ENCODE measurements at regions not wholly inside any gene's neighbourhood (a gene's known extent, or its start where the extent isn't known, plus 50 kb on each side); places are given as distances from the start of the nearest gene placed in this dataset.

- TF ChIP-seq CTCF (IDR thresholded peaks at IDR 0.05), result no peak
- no peak for TF ChIP-seq POLR2A (IDR thresholded peaks at IDR 0.05)
Measured at GRCh38 chr21:24353492-24353891, 1253.8 kb downstream of the MRPL39 start.

All from vagina (tissue), 2 donors.